Left lung (tissue), 4 donors: ENCODE measurements at regions not wholly inside any gene's neighbourhood (a gene's known extent, or its start where the extent isn't known, plus 50 kb on each side); places are given as distances from the start of the nearest gene placed in this dataset.
A peak's percentile ranks its signal among the peaks of the same experiment; 100 is the strongest.

Experiments
- ATAC-seq: fragments of 200-7000 bp; cut with Tn5 transposase; one replicate; pipeline ENCODE4 v1.9.1; 2020; ENCODE audit warnings: moderate library complexity
- DNase-seq, 4 donors: peaks; one replicate each; pipeline ENCODE4 v3.0.0-alpha.2; 2013 to 2020
- H3K27ac ChIP-seq, 2 donors: fragments of 200-600 bp; sonication (generic) in 1 of 2; one replicate each; pipeline versions ENCODE4 v1.5.0 to v1.8.0; 2020 to 2021
- H3K27me3 ChIP-seq, 2 donors: fragments of 200-600 bp; sonication (generic) in 1 of 2; one replicate each; pipeline versions ENCODE4 v1.5.0 to v1.8.0; 2020 to 2021
- H3K36me3 ChIP-seq, 2 donors: fragments of 200-600 bp; sonication (generic) in 1 of 2; one replicate each; pipeline versions ENCODE4 v1.5.0 to v1.8.0; 2020 to 2021
- H3K4me1 ChIP-seq, 2 donors: fragments of 200-600 bp; one replicate each; pipeline ENCODE4 v1.8.0; 2021
- H3K4me3 ChIP-seq, 2 donors: fragments of 200-600 bp; sonication (generic) in 1 of 2; one replicate each; pipeline versions ENCODE4 v1.5.0 to v1.8.0; 2020 to 2021; ENCODE audit warnings: mild to moderate bottlenecking in 1 of 2
- H3K9me3 ChIP-seq, 2 donors: fragments of 200-600 bp; sonication (generic) in 1 of 2; one replicate each; pipeline versions ENCODE4 v1.5.0 to v1.8.0; 2020 to 2021
- intact Hi-C, 2 donors: fragments of 100-400 bp; cut with DNase I; formaldehyde crosslinking; loops; one replicate each; pipeline versions ENCODE4 v1.11.2 to v1.14.2; 2022
- TF ChIP-seq, protein P1 (sequence below), 2 donors: fragments of 200-600 bp; sonication (generic) in 1 of 2; IDR thresholded peaks; one replicate each; pipeline versions ENCODE4 v1.5.0 to v1.8.0; 2021; ENCODE audit warnings: antibody characterized with exemption in 2 of 2
- donor health status: DM: no; HTN: yes; CAD: no.
- donor health status: DM: no; HTN: no; CAD: no.

DNA sequence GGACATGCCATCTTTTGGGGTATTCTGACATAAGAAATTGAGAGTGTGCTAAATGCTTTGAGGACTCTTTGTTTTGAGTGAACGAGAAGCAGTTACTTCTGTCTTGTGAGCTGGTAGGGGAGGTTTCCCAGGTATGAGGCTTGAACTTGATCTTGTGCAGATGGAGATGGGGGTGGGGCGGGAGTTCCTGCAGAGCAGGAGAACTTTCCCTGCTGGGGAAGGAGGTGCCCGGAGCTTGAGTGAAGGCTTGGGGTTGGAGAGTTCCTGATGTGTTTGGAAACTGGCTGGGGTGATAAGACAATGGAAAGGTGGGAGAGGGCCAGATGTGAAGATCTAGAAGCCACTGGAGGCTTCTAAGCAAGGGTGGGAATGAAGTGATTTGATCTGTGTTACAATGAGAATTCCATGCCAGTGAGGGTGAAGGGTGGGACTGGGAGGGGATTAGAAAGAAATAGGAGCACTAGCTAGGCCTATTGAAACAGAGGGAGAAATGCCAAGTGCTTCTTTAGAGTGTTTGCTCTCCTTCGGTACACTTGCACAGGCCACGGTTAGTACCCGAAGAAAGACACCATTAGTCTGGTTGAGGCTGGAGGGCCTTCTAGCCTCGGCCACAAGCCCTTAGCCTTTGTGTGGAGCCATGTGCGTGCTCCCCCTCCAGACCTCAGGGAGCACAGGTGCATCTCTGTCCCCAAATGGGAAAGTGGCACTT is 103.5 kb upstream of the STOX2 start:
- no peaks in the 10 kb centered on the region for H3K9me3 ChIP-seq
- peaks cover 0 to 27% of the 10 kb centered on the region in 2 donors for H3K4me1 ChIP-seq
- TF ChIP-seq, protein P1, sequence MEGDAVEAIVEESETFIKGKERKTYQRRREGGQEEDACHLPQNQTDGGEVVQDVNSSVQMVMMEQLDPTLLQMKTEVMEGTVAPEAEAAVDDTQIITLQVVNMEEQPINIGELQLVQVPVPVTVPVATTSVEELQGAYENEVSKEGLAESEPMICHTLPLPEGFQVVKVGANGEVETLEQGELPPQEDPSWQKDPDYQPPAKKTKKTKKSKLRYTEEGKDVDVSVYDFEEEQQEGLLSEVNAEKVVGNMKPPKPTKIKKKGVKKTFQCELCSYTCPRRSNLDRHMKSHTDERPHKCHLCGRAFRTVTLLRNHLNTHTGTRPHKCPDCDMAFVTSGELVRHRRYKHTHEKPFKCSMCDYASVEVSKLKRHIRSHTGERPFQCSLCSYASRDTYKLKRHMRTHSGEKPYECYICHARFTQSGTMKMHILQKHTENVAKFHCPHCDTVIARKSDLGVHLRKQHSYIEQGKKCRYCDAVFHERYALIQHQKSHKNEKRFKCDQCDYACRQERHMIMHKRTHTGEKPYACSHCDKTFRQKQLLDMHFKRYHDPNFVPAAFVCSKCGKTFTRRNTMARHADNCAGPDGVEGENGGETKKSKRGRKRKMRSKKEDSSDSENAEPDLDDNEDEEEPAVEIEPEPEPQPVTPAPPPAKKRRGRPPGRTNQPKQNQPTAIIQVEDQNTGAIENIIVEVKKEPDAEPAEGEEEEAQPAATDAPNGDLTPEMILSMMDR (IDR thresholded peaks at IDR 0.05): no peak
- peak; percentile 64 for ATAC-seq
- H3K36me3 ChIP-seq: no peaks in the 10 kb centered on the region
- intact Hi-C loops: no loop called here
- peak overlapping the region in 1 of 2 donors; percentile 47 for H3K27ac ChIP-seq
- peaks cover 13 to 37% of the 10 kb centered on the region in 2 donors for H3K27me3 ChIP-seq
- DNase-seq: peak in 3 of 4 donors; percentile 43 to 77 (median 76)
- no peak overlapping the region for H3K4me3 ChIP-seq

DNA sequence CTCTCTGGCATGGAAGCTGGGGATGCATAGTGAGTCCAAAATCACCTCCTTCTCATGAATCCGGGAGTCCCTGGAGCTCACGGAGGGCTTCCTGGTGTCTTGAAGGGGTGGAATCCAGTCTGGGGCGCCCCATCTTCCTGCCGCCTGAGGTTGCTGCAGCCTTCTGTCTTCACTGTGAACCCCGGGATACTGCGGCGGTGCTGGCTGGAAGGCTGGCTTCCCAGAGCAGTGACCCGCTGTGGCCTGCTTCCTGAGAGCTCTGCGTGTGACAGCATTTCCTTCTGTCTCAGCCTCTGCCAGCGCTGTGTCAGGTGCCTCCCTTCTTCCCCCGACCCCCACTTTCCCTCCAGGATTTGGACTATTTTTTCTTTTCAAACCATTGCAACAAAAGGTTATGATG is 98.8 kb upstream of the STOX2 start:
- TF ChIP-seq, protein P1 (IDR thresholded peaks at IDR 0.05): no peak
- H3K4me3 ChIP-seq: no peak overlapping the region
- no peaks in the 10 kb centered on the region for H3K9me3 ChIP-seq
- no peak for ATAC-seq
- no peak for DNase-seq
- H3K4me1 ChIP-seq: peaks cover 0 to 5% of the 10 kb centered on the region in 2 donors
- no peaks in the 10 kb centered on the region for H3K27me3 ChIP-seq
- intact Hi-C loops: no loop called here
- H3K36me3 ChIP-seq: no peaks in the 10 kb centered on the region
- H3K27ac ChIP-seq: no peak overlapping the region

DNA sequence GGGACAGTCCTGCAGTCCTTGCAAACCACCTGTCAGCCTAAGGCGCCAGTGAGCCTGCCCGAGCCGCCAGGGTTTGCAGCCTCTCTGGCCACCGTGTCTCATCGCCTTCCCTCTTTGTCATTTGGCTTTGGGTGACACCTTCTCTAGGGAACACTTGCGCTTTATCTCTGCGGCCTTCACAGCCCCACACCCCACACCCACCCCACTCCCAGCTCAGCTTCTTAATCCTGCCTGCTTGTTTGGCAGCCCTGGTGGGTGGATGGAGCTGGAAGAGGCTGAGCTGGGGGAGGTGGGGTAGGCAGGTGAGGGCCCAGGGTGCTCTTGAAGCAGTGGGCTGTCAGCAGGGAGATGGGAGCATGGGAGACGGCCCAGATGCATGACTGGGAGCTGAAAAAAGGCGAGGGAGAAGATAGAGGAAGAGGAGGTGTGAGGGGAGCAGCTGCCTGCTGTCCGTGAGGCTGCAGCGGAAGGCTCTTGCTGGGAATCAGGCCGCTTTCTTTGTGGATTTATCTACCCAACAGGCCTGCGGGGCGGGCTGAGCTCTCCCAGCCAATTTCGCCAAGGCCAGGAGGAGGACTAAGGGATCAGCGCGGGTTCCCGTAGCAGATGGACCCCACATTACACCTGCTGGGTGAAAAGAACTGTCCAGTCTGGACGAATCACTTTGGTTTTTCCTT is 97.5 kb upstream of the STOX2 start:
- H3K36me3 ChIP-seq: no peaks in the 10 kb centered on the region
- no peaks in the 10 kb centered on the region for H3K9me3 ChIP-seq
- no peak for ATAC-seq
- no peak overlapping the region for H3K4me3 ChIP-seq
- no peaks in the 10 kb centered on the region for H3K27me3 ChIP-seq
- TF ChIP-seq, protein P1 (IDR thresholded peaks at IDR 0.05): no peak
- no peak for DNase-seq
- intact Hi-C loops: no loop called here
- no peak overlapping the region for H3K27ac ChIP-seq
- H3K4me1 ChIP-seq: peaks cover 0 to 5% of the 10 kb centered on the region in 2 donors

DNA sequence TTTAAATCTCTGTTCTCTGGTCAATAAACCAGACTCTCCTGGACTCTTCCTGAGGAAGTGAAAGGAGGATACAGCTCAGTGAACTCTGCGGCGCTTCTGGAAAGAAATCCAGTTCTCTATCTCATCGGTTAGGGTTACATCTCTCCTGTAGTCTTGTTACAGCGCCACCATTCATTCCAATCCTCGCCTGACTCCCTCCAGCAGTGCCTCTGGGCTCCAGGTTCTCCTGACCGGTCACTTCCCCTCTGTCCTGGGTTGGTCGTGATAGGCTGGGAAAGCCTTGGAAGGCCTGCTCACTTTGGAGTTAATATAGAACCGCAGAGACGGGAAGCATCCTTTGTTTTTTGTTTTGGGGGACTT is 97.0 kb upstream of the STOX2 start:
- ATAC-seq (no peak), DNase-seq (no peak)
- TF ChIP-seq, protein P1 (IDR thresholded peaks at IDR 0.05): no peak
- Histone ChIP-seq H3K27ac (no peak overlapping the region), H3K9me3 (no peaks in the 10 kb centered on the region), H3K27me3 (no peaks in the 10 kb centered on the region), H3K4me1 (peaks cover 0 to 5% of the 10 kb centered on the region in 2 donors), H3K4me3 (no peak overlapping the region), H3K36me3 (no peaks in the 10 kb centered on the region)
- intact Hi-C loops: no loop called here

DNA sequence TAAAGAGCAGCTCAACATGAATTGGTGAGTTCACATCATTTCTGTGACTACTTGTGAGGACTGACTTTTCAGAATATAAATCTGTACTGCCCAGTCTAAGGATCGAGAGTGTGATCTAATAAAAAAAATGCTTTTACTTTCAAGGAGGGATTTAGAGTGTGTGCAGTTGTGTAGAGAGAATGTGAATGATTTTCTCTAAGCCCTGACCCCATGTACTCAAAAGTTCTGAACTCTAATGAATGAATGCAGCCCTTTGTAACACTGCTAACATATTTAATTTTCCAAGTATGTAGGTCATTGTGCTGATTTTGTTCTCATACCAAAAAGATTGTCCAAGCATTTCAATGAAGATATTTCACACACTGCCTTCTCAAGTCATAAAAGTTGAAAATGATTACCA is 92.5 kb upstream of the STOX2 start:
- Histone ChIP-seq H3K4me1 (peaks cover 0 to 5% of the 10 kb centered on the region in 2 donors), H3K9me3 (no peaks in the 10 kb centered on the region), H3K4me3 (no peak overlapping the region), H3K36me3 (no peaks in the 10 kb centered on the region), H3K27me3 (no peaks in the 10 kb centered on the region), H3K27ac (no peak overlapping the region)
- no peak for DNase-seq
- intact Hi-C loops: no loop called here
- TF ChIP-seq, protein P1 (IDR thresholded peaks at IDR 0.05): no peak
- no peak for ATAC-seq
